ENCODE measurements at regions not wholly inside any gene's neighbourhood (a gene's known extent, or its start where the extent isn't known, plus 50 kb on each side); places are given as distances from the start of the nearest gene placed in this dataset.

DNA sequence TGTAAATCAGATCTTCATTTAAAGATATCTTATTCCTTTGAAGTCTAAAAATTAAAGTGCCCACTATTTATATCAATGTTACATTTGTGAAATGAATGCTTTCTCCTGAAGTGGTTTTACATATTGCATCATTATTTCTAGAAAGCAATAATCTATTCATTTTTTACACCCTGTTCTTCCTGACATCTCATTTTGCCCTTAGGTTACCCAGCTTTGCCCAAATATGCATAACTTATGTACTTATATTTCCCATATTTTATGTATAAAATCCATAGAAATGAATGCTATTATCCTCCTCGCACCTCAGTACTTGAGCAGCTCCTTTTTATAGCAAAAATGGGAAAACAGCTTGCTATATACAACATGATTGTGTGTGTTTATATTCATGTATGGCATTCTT is 396.5 kb upstream of the DSEL start:
- no peak for TF ChIP-seq CTCF (IDR thresholded peaks at IDR 0.05; ENCODE audit: extremely low read depth, missing control alignments)
- DNase-seq (ENCODE audit: low spot score): no peak

DNA sequence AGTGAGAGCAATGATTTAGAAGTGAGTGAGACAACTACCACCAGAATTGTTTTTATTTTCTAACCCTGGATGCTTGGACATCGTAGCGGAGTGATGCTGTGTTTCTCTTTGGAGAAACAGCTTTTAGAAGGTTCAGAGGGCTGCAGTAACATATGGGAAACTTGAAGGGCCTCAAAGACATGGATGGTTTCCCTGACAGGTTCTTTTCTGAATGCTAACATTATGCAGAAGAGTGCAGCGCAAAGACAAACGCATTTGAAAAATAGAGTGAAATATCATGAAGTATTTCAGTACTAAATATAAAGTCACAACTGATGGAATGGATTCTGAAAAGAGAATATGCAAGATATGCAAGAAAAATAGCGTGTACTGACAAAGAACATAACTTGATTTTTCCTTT is 385.1 kb upstream of the DSEL start:
- DNase-seq (ENCODE audit: low spot score): no peak
- no peak for TF ChIP-seq CTCF (IDR thresholded peaks at IDR 0.05; ENCODE audit: extremely low read depth, missing control alignments)

GRCh38 chr18:67896451-67896850 is 379.9 kb upstream of the DSEL start:
- no peak for TF ChIP-seq CTCF (IDR thresholded peaks at IDR 0.05; ENCODE audit: extremely low read depth, missing control alignments)
- no peak for DNase-seq (ENCODE audit: low spot score)

- DNase-seq (ENCODE audit: low spot score): no peak
- no peak for TF ChIP-seq CTCF (IDR thresholded peaks at IDR 0.05; ENCODE audit: extremely low read depth, missing control alignments)
Observed at GRCh38 chr18:67893916-67894315, 377.4 kb upstream of the DSEL start.

- no peak for TF ChIP-seq CTCF (IDR thresholded peaks at IDR 0.05; ENCODE audit: extremely low read depth, missing control alignments)
- no peak for DNase-seq (ENCODE audit: low spot score)
Observed at GRCh38 chr18:67876871-67877270, 360.4 kb upstream of the DSEL start.

DNA sequence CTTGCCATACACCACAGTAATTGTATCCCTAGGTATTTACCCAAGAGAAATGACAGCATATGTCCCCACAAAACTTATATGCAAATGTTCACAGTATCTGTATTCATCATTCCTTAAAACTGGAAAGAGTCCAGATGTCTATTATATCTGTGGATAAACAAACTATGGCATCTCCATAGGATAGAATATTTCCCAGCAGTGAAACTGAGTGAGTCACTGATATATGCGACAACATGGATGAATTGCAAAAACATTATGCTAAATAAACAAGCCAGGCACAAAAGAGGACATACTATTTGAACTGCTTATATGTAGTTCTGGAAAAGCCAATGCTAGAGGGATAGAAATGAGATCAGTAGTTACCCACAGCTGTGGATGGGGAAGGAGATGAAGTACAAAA is 359.4 kb upstream of the DSEL start:
- no peak for DNase-seq (ENCODE audit: low spot score)
- TF ChIP-seq CTCF (IDR thresholded peaks at IDR 0.05; ENCODE audit: extremely low read depth, missing control alignments): no peak

DNA sequence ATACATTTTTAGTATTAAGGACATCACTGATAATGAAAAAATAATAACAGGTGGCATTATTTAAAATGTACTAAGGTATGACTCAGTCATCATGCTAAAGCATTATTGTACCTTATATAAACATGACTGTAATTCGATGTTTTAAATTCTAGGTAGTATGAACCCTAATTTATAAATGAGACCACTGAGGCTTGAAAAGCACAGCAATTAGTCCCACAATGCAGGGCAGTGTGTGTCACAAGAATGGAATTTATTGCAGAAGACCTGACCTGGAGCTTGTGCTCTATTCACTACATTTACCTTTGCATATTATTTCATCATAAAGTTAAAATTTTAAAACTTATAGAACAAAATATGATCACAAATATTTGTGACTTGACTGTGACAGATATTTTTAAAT is 358.5 kb upstream of the DSEL start:
- TF ChIP-seq CTCF (IDR thresholded peaks at IDR 0.05; ENCODE audit: extremely low read depth, missing control alignments): no peak
- DNase-seq (ENCODE audit: low spot score): no peak
